DOHH2 (cell line): ENCODE measurements at regions not wholly inside any gene's neighbourhood (a gene's known extent, or its start where the extent isn't known, plus 50 kb on each side); places are given as distances from the start of the nearest gene placed in this dataset.

Experiments
- H3F3A ChIP-seq: fragments of 200-600 bp; sonication (generic), shearing (Covaris generic); 2 replicates; pipeline ENCODE4 v1.6.0; 2016; ENCODE audit warnings: antibody characterized with exemption, mild to moderate bottlenecking; ENCODE audit not compliant: control insufficient read depth, insufficient read depth
- H3K27ac ChIP-seq: fragments of 200-600 bp; sonication (generic); 2 replicates; pipeline ENCODE4 v1.5.1; 2014; ENCODE audit warnings: low read depth, mild to moderate bottlenecking, low read length, moderate library complexity
- H3K27me3 ChIP-seq: fragments of 200-600 bp; sonication (generic); 2 replicates; pipeline ENCODE4 v1.6.1; 2014; ENCODE audit warnings: mild to moderate bottlenecking, low read length, mixed read lengths; ENCODE audit not compliant: control insufficient read depth
- H3K36me3 ChIP-seq: fragments of 200-600 bp; sonication (generic); 2 replicates; pipeline ENCODE4 v1.6.1; 2014; ENCODE audit warnings: mild to moderate bottlenecking, low read length, moderate library complexity, mixed read lengths; ENCODE audit not compliant: control insufficient read depth
- H3K4me1 ChIP-seq: fragments of 200-600 bp; sonication (generic); 2 replicates; pipeline ENCODE4 v1.6.1; 2014; ENCODE audit warnings: mild to moderate bottlenecking, low read length, mixed read lengths; ENCODE audit not compliant: control insufficient read depth
- H3K4me2 ChIP-seq: fragments of 200-600 bp; sonication (generic); 2 replicates; pipeline ENCODE4 v1.6.0; 2014; ENCODE audit warnings: mild to moderate bottlenecking, low read length, moderate library complexity
- H3K4me3 ChIP-seq: fragments of 200-600 bp; sonication (generic); 2 replicates; pipeline ENCODE4 v1.5.1; 2014; ENCODE audit warnings: mild to moderate bottlenecking, low read length, mixed read lengths
- H3K79me2 ChIP-seq: fragments of 200-600 bp; sonication (generic); 2 replicates; pipeline ENCODE4 v1.6.1; 2014; ENCODE audit warnings: mild to moderate bottlenecking, low read length, mixed read lengths; ENCODE audit not compliant: control insufficient read depth
- H3K9me2 ChIP-seq: fragments of 200-600 bp; sonication (generic); replicated peaks from 2 replicates; pipeline ENCODE4 v1.6.1; 2014; ENCODE audit warnings: mild to moderate bottlenecking, low read length, mixed read lengths; ENCODE audit not compliant: control insufficient read depth
- H3K9me3 ChIP-seq: fragments of 200-600 bp; sonication (generic); 2 replicates; pipeline ENCODE4 v1.6.1; 2014; ENCODE audit warnings: antibody characterized with exemption, low read length, mixed read lengths; ENCODE audit not compliant: control insufficient read depth, insufficient read depth
- H4K20me1 ChIP-seq: fragments of 200-600 bp; sonication (generic); 2 replicates; pipeline ENCODE4 v1.6.0; 2014; ENCODE audit warnings: low read depth, mild to moderate bottlenecking, antibody characterized with exemption, low read length, moderate library complexity; ENCODE audit not compliant: control insufficient read depth, insufficient read depth
- EZH2phosphoT487 ChIP-seq: fragments of 200-600 bp; sonication (generic); IDR thresholded peaks from 2 replicates; pipeline ENCODE4 v1.6.1; 2017; ENCODE audit warnings: borderline replicate concordance, mild to moderate bottlenecking, antibody characterized with exemption, low read length, moderate library complexity, mixed read lengths
- TF ChIP-seq, protein P1 (sequence below): fragments of 200-600 bp; sonication (generic); IDR thresholded peaks from one replicate; pipeline ENCODE4 v1.5.1; 2014; ENCODE audit warnings: antibody characterized with exemption, mild to moderate bottlenecking, low read depth, low read length; ENCODE audit not compliant: poor library complexity, severe bottlenecking

DNA sequence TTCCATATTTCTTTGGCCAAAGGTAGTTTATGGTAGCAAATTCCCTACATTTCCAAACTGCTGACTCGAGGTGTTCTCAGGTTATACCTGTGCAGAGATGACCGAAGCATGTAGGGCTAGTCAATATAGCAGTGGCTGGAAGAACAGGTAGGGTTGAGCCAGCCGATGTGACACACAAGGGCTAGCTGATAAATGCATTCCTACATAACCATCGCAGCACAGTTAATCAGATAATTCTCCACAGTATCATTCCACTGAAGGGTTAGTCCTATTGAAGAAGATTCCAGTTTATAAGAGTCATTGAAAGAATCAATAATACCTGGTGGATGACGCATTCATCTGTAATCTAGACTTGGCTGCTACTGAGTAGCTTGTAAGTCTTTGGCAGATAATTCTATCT, 220.0 kb downstream of the KIF20B start:
- Histone ChIP-seq H3K4me1 (no peaks in the 10 kb centered on the region), H3K27ac (no peak overlapping the region), H3F3A (no peaks in the 10 kb centered on the region), H3K4me3 (no peak overlapping the region), H3K27me3 (no peaks in the 10 kb centered on the region), H3K36me3 (no peaks in the 10 kb centered on the region), H3K9me2 (no peaks in the 10 kb centered on the region), H3K9me3 (no peaks in the 10 kb centered on the region), H3K4me2 (no peak overlapping the region), H3K79me2 (no peaks in the 10 kb centered on the region), H4K20me1 (no peaks in the 10 kb centered on the region)
- TF ChIP-seq, protein P1, sequence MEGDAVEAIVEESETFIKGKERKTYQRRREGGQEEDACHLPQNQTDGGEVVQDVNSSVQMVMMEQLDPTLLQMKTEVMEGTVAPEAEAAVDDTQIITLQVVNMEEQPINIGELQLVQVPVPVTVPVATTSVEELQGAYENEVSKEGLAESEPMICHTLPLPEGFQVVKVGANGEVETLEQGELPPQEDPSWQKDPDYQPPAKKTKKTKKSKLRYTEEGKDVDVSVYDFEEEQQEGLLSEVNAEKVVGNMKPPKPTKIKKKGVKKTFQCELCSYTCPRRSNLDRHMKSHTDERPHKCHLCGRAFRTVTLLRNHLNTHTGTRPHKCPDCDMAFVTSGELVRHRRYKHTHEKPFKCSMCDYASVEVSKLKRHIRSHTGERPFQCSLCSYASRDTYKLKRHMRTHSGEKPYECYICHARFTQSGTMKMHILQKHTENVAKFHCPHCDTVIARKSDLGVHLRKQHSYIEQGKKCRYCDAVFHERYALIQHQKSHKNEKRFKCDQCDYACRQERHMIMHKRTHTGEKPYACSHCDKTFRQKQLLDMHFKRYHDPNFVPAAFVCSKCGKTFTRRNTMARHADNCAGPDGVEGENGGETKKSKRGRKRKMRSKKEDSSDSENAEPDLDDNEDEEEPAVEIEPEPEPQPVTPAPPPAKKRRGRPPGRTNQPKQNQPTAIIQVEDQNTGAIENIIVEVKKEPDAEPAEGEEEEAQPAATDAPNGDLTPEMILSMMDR: no peak
- TF ChIP-seq EZH2phosphoT487: no peak

DNA sequence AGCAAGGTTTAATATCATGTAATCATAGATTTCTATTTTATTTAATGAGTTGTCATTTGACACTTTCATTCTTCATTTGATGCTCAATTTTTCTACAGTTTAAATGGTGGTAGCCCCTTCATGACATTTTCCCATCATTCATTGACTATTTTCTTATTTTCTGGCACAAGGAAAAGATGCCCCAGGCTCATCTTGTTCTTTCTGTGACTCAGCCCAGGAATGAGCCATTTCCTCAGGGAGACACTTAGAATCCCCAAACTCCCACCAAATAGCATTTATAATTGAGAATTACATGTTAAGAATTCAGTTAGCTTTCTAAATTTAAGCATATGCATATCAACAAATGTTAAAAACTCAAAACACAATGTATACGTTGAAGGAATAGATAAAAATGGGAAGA, 222.3 kb downstream of the KIF20B start:
- Histone ChIP-seq H3K27ac (no peak overlapping the region), H3K9me3 (no peaks in the 10 kb centered on the region), H3K4me1 (no peaks in the 10 kb centered on the region), H3K4me3 (no peak overlapping the region), H3K4me2 (no peak overlapping the region), H3K9me2 (no peaks in the 10 kb centered on the region), H3K27me3 (no peaks in the 10 kb centered on the region), H3K36me3 (no peaks in the 10 kb centered on the region), H3K79me2 (no peaks in the 10 kb centered on the region), H4K20me1 (no peaks in the 10 kb centered on the region), H3F3A (no peaks in the 10 kb centered on the region)
- TF ChIP-seq, protein P1: no peak
- TF ChIP-seq EZH2phosphoT487: no peak

DNA sequence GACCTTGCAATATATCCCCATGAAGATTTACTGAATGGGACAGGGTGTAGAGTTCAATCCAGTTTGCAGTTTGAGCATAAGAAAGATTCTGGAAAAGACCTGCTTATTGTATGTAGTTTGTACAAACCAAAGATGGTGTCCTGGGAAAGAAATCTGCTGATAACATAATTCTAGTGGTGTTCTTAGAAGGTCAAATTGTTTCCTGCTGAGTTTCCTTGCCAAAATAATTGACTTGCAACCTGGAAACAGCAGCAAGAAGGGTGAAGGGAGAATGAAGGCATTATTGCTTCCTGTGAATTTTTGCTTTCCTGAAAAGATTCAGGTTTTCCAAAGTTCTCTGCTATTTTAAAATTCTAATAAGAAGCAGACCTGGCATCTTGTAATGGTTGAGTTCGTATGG, 222.9 kb downstream of the KIF20B start:
- no peaks in the 10 kb centered on the region for H3K27me3 ChIP-seq
- H3K36me3 ChIP-seq: no peaks in the 10 kb centered on the region
- no peaks in the 10 kb centered on the region for H3K9me2 ChIP-seq
- H3K4me3 ChIP-seq: no peak overlapping the region
- H3F3A ChIP-seq: no peaks in the 10 kb centered on the region
- no peaks in the 10 kb centered on the region for H3K79me2 ChIP-seq
- no peak overlapping the region for H3K4me2 ChIP-seq
- H3K9me3 ChIP-seq: no peaks in the 10 kb centered on the region
- TF ChIP-seq, protein P1: no peak
- no peak for TF ChIP-seq EZH2phosphoT487
- no peaks in the 10 kb centered on the region for H4K20me1 ChIP-seq
- no peak overlapping the region for H3K27ac ChIP-seq
- H3K4me1 ChIP-seq: no peaks in the 10 kb centered on the region

DNA sequence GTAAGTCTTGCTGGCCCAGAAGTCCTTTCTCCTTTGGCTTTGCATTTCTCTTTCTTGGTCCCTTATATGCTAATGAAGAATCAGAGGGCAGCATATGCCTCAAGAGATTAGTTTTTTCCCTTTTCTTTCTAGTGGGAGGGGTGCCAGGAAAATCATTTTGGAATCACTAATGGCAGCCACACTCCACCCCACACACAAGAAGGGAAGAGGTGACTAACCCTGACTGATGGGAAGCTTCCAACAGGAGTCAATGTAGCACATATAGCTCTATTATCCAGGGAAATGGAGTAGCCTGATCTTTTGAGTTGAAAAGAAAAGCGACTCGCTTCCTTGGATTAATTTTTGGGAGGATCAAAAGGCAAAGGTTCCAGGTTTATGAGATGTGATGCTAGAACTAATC, 225.3 kb downstream of the KIF20B start:
- no peaks in the 10 kb centered on the region for H3K9me3 ChIP-seq
- H3K4me1 ChIP-seq: no peaks in the 10 kb centered on the region
- no peaks in the 10 kb centered on the region for H3K79me2 ChIP-seq
- no peak overlapping the region for H3K4me3 ChIP-seq
- no peak overlapping the region for H3K4me2 ChIP-seq
- no peaks in the 10 kb centered on the region for H3K27me3 ChIP-seq
- no peaks in the 10 kb centered on the region for H3F3A ChIP-seq
- H3K27ac ChIP-seq: no peak overlapping the region
- no peaks in the 10 kb centered on the region for H3K9me2 ChIP-seq
- TF ChIP-seq, protein P1: no peak
- TF ChIP-seq EZH2phosphoT487: no peak
- no peaks in the 10 kb centered on the region for H4K20me1 ChIP-seq
- no peaks in the 10 kb centered on the region for H3K36me3 ChIP-seq
